Fibroblast of lung (primary cell): ENCODE measurements at regions not wholly inside any gene's neighbourhood (a gene's known extent, or its start where the extent isn't known, plus 50 kb on each side); places are given as distances from the start of the nearest gene placed in this dataset.

ENCODE experiments used
- DNase-seq, 2 donors: peaks; one replicate each; pipeline versions ENCODE4 v3.0.0 to v3.0.0-alpha.2; 2010; ENCODE audit warnings: low read depth in 2 of 2
- H2AFZ ChIP-seq: 2 replicates; pipeline ENCODE4 v1.5.1; 2012; ENCODE audit warnings: low read length, control low read depth, inconsistent platforms
- H3K27ac ChIP-seq: 2 replicates; pipeline ENCODE4 v1.5.1; 2011; ENCODE audit warnings: low read length, control low read depth; ENCODE audit not compliant: insufficient read depth
- H3K27me3 ChIP-seq: 2 replicates; pipeline ENCODE4 v1.5.1; 2011; ENCODE audit warnings: mild to moderate bottlenecking, low read length; ENCODE audit not compliant: control insufficient read depth, insufficient read depth
- H3K36me3 ChIP-seq: 2 replicates; pipeline ENCODE4 v1.5.1; 2011; ENCODE audit warnings: low read length; ENCODE audit not compliant: control insufficient read depth, insufficient read depth
- H3K4me1 ChIP-seq: 2 replicates; pipeline ENCODE4 v1.5.1; 2011; ENCODE audit warnings: low read length; ENCODE audit not compliant: control insufficient read depth, insufficient read depth; ENCODE audit errors: extremely low read depth
- H3K4me2 ChIP-seq: 2 replicates; pipeline ENCODE4 v1.5.1; 2011; ENCODE audit warnings: low read length, control low read depth; ENCODE audit not compliant: insufficient read depth; ENCODE audit errors: extremely low read depth
- H3K4me3 ChIP-seq, 4 experiments: fragments of 200-600 bp in 1 of 4; sonication (generic) in 1 of 4; replicated peaks in 1 of 4; 2 replicates each; pipeline ENCODE4 v1.5.1; 2011 to 2016; ENCODE audit warnings: low read length in 4 of 4, low read depth in 3 of 4, mild to moderate bottlenecking in 3 of 4, control low read depth in 2 of 4, inconsistent platforms in 1 of 4, mixed read lengths in 1 of 4; ENCODE audit not compliant: insufficient read depth in 1 of 4; ENCODE audit errors: control extremely low read depth in 1 of 4
- H3K79me2 ChIP-seq: 2 replicates; pipeline ENCODE4 v1.5.1; 2012; ENCODE audit warnings: mild to moderate bottlenecking, low read length, inconsistent platforms; ENCODE audit not compliant: control insufficient read depth, insufficient read depth
- H3K9ac ChIP-seq: 2 replicates; pipeline ENCODE4 v1.5.1; 2011; ENCODE audit warnings: mild to moderate bottlenecking, low read length, control low read depth; ENCODE audit not compliant: insufficient read depth
- H3K9me3 ChIP-seq: 2 replicates; pipeline ENCODE4 v1.5.1; 2012; ENCODE audit warnings: low read depth, low read length; ENCODE audit not compliant: control insufficient read depth, insufficient read depth
- H4K20me1 ChIP-seq: 2 replicates; pipeline ENCODE4 v1.5.1; 2011; ENCODE audit warnings: low read length; ENCODE audit not compliant: control insufficient read depth, insufficient read depth; ENCODE audit errors: extremely low read depth
- EZH2 ChIP-seq: IDR thresholded peaks from 2 replicates; pipeline ENCODE4 v1.5.1; 2012; ENCODE audit warnings: low read length, control low read depth, mild to moderate bottlenecking; ENCODE audit errors: missing control alignments
- TF ChIP-seq, protein P1 (sequence below), 2 donors: IDR thresholded peaks in 1 of 2; conservative IDR thresholded peaks in 1 of 2; 1 replicate in 1 of 2; 2 replicates in 1 of 2; pipeline ENCODE4 v1.5.1; 2011 to 2012; ENCODE audit warnings: low read length in 2 of 2, control low read depth in 1 of 2, inconsistent platforms in 1 of 2, low read depth in 1 of 2, mild to moderate bottlenecking in 1 of 2

GRCh38 chr10:118203461-118203860, 138.7 kb downstream of the FAM204A start:
- no peak for TF ChIP-seq EZH2
- TF ChIP-seq, protein P1, sequence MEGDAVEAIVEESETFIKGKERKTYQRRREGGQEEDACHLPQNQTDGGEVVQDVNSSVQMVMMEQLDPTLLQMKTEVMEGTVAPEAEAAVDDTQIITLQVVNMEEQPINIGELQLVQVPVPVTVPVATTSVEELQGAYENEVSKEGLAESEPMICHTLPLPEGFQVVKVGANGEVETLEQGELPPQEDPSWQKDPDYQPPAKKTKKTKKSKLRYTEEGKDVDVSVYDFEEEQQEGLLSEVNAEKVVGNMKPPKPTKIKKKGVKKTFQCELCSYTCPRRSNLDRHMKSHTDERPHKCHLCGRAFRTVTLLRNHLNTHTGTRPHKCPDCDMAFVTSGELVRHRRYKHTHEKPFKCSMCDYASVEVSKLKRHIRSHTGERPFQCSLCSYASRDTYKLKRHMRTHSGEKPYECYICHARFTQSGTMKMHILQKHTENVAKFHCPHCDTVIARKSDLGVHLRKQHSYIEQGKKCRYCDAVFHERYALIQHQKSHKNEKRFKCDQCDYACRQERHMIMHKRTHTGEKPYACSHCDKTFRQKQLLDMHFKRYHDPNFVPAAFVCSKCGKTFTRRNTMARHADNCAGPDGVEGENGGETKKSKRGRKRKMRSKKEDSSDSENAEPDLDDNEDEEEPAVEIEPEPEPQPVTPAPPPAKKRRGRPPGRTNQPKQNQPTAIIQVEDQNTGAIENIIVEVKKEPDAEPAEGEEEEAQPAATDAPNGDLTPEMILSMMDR (conservative IDR thresholded peaks at IDR 0.05 in 1 of 2, IDR thresholded peaks at IDR 0.05 in 1 of 2; ENCODE audit: low read depth in 1 of 2, low read length in 2 of 2), result no peak
- H4K20me1 ChIP-seq, result no peaks in the 10 kb centered on the region
- no peak for DNase-seq
- H3K9me3 ChIP-seq, result no peaks in the 10 kb centered on the region
- no peak overlapping the region for H2AFZ ChIP-seq
- no peak overlapping the region for H3K4me2 ChIP-seq
- H3K9ac ChIP-seq, result no peak overlapping the region
- no peak overlapping the region for H3K27ac ChIP-seq
- no peaks in the 10 kb centered on the region for H3K4me1 ChIP-seq
- no peaks in the 10 kb centered on the region for H3K36me3 ChIP-seq
- H3K79me2 ChIP-seq, result no peaks in the 10 kb centered on the region
- no peaks in the 10 kb centered on the region for H3K27me3 ChIP-seq
- H3K4me3 ChIP-seq, result no peak overlapping the region

DNA sequence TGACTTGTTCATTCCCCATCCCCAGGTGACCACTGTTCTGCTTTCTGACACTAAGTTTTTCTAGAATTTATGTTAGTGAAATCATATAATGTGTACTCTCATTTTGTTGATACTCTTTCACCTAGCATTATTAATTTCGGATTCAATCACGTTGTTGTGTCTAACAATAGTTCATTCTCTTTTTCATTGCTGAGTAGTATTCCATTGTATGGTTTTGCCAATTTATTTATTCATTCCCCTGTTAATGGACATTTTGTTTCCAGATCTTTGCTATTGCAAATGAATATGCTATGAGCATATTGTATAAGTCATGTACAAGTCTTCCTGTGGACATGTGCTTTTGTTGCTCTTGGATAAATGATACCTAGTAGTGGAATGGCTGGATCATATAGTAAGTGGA, 146.4 kb downstream of the FAM204A start:
- Histone ChIP-seq H3K4me2 (no peak overlapping the region), H4K20me1 (no peaks in the 10 kb centered on the region), H3K9ac (no peak overlapping the region), H3K9me3 (no peaks in the 10 kb centered on the region), H3K27ac (no peak overlapping the region), H3K36me3 (no peaks in the 10 kb centered on the region), H3K4me3 (no peak overlapping the region), H3K4me1 (no peaks in the 10 kb centered on the region), H3K79me2 (no peaks in the 10 kb centered on the region), H3K27me3 (no peaks in the 10 kb centered on the region), H2AFZ (no peak overlapping the region)
- TF ChIP-seq, protein P1 (conservative IDR thresholded peaks at IDR 0.05 in 1 of 2, IDR thresholded peaks at IDR 0.05 in 1 of 2; ENCODE audit: low read depth in 1 of 2, low read length in 2 of 2), result no peak
- TF ChIP-seq EZH2, result no peak
- DNase-seq, result no peak

DNA sequence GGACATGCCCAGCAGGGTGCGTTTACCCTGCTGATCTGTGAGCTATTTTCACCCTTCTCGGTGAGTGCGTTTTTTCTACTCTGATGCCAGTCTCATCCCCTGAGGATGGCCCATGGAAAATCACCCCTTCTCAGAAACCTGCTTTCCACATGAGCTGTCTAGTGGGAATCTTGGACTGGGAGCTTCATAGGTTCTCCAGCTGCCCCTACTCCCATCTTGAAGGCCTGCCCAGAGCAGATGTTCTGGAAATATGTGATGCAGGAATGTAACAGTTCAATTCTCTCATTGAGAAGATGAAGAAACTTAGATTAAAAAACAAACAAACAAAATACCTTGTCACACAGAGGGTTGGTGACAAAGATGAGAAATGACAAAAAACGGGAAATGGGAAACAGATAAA, 146.9 kb upstream of the RAB11FIP2 start:
- TF ChIP-seq EZH2, result no peak
- TF ChIP-seq, protein P1 (conservative IDR thresholded peaks at IDR 0.05 in 1 of 2, IDR thresholded peaks at IDR 0.05 in 1 of 2; ENCODE audit: low read depth in 1 of 2, low read length in 2 of 2), result no peak
- H3K4me2 ChIP-seq, result no peak overlapping the region
- H3K27me3 ChIP-seq, result no peaks in the 10 kb centered on the region
- no peaks in the 10 kb centered on the region for H4K20me1 ChIP-seq
- H2AFZ ChIP-seq, result no peak overlapping the region
- H3K79me2 ChIP-seq, result no peaks in the 10 kb centered on the region
- H3K27ac ChIP-seq, result no peak overlapping the region
- H3K4me3 ChIP-seq, result no peak overlapping the region
- H3K4me1 ChIP-seq, result no peaks in the 10 kb centered on the region
- H3K36me3 ChIP-seq, result no peaks in the 10 kb centered on the region
- H3K9me3 ChIP-seq, result no peaks in the 10 kb centered on the region
- DNase-seq, result no peak
- H3K9ac ChIP-seq, result no peak overlapping the region
